GM10248 (cell line): ENCODE measurements at regions not wholly inside any gene's neighbourhood (a gene's known extent, or its start where the extent isn't known, plus 50 kb on each side); places are given as distances from the start of the nearest gene placed in this dataset.

Experiments used
- CTCF ChIA-PET: fragments of 300-600 bp; sonication (Branson Sonifier 250); formaldehyde crosslinking; extraction: SDS; loops from one replicate; lab custom pipeline; 2021; ENCODE audit warnings: antibody characterized with exemption; lab: Yijun Ruan, JAX
- POLR2A ChIA-PET: fragments of 350-650 bp; sonication (Branson Sonifier 250); formaldehyde crosslinking; extraction: SDS; loops from one replicate; lab custom pipeline; 2020; ENCODE audit warnings: antibody characterized with exemption; lab: Yijun Ruan, JAX
- DNase-seq: peaks from one replicate; pipeline ENCODE4 v3.0.0; 2012; ENCODE audit errors: extremely low spot score
- CTCF ChIP-seq: IDR thresholded peaks from 2 replicates; pipeline ENCODE4 v1.5.1; 2012; ENCODE audit warnings: mild to moderate bottlenecking, low read depth; ENCODE audit errors: extremely low read depth, missing control alignments, control extremely low read depth

- ChIA-PET CTCF (interaction anchor here (1.6 kb wide), 1 partner anchor 11 kb away, joined by 3 read pairs; no protein-coding TSS in a partner anchor), POLR2A (no interaction called here)
- DNase-seq = no peak
- no peak for TF ChIP-seq CTCF
Observed at GRCh38 chr12:77531912-77532311, 298.8 kb upstream of the NAV3 start.

DNA sequence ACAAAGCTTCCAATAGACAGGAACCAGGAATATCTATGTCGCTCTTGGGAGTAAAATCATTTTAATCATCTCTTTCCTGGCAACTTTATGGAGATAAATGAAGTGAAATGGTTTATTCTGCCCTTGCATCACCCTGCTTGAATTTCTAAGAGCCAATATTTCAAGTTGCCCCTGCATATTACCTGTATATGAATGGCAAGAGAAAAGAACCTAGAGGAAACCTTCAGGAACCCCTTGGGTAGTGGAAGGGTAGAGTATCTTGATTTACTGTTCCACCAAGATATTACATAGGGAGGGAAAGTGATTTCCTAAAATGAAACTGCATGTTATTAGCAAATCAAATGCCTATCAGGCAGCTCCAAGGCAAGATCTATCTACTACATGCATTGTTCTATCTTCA lies 308.4 kb upstream of the NAV3 start:
- ChIA-PET POLR2A (no interaction called here), CTCF (no interaction called here)
- TF ChIP-seq CTCF = no peak
- DNase-seq = no peak

DNA sequence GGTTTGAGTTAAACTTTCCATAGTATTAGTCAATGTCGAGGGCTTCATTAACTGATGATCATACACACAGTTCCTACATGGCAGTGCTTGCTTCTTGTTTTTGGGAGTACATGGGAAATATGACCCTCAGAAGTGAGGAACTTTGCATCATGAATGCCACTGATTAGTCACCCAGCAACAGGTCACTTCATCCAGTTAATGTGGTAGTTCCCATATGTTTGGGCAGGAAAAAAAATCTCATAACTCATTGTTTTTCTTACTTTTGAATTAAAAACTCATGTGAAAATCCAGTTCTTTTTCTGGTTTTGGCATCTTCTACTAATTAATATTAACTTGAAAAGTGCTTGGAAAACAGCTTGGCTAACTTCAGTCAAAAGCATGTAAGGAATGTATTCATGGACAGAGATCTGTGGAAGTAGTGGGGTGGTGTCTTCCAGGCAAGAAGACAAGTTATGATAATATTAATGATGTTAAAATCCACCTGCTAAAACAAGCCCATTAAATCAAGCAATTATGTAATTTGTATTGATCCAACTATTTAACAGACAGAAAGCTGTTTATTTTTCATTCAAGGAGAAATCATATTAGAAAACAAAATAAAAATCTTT lies 309.1 kb upstream of the NAV3 start:
- ChIA-PET POLR2A (no interaction called here), CTCF (interaction anchor here (1.0 to 1.2 kb wide), 2 partner anchors 10 to 17 kb away, joined by 3 read pairs; no protein-coding TSS in a partner anchor)
- DNase-seq = no peak
- TF ChIP-seq CTCF = no peak

GRCh38 chr12:77514511-77514910 lies 316.2 kb upstream of the NAV3 start:
- ChIA-PET CTCF (no interaction called here), POLR2A (no interaction called here)
- TF ChIP-seq CTCF = no peak
- no peak for DNase-seq

- TF ChIP-seq CTCF = no peak
- CTCF ChIA-PET = no interaction called here
- DNase-seq = no peak
- POLR2A ChIA-PET = no interaction called here
Observed at GRCh38 chr12:77510985-77511384, 319.7 kb upstream of the NAV3 start.

- DNase-seq = no peak
- CTCF ChIA-PET = interaction anchor here (0.8 kb wide), 1 partner anchor 9 kb away, joined by 4 read pairs; no protein-coding TSS in a partner anchor
- no peak for TF ChIP-seq CTCF
- POLR2A ChIA-PET = no interaction called here
Observed at GRCh38 chr12:77504466-77504865, 326.2 kb upstream of the NAV3 start.
